Testis (tissue), 2 donors: ENCODE measurements at regions not wholly inside any gene's neighbourhood (a gene's known extent, or its start where the extent isn't known, plus 50 kb on each side); places are given as distances from the start of the nearest gene placed in this dataset.

Experiments used
- DNase-seq: peaks from one replicate; pipeline ENCODE4 v3.0.0-alpha.2; 2019
- H3K27ac ChIP-seq, 2 donors: fragments of 200-600 bp; sonication (generic); one replicate each; pipeline ENCODE4 v1.5.1; 2019
- H3K27me3 ChIP-seq: fragments of 200-600 bp; sonication (generic); one replicate; pipeline ENCODE4 v1.5.1; 2019
- H3K36me3 ChIP-seq: fragments of 200-600 bp; sonication (generic); one replicate; pipeline ENCODE4 v1.5.1; 2017; ENCODE audit warnings: low read depth; ENCODE audit errors: missing control alignments
- H3K4me1 ChIP-seq: fragments of 200-600 bp; sonication (generic); one replicate; pipeline ENCODE4 v1.5.1; 2019
- H3K4me3 ChIP-seq, 2 donors: fragments of 200-600 bp; sonication (generic); one replicate each; pipeline ENCODE4 v1.5.1; 2017 to 2019
- H3K9me3 ChIP-seq: fragments of 200-600 bp; sonication (generic); one replicate; pipeline ENCODE4 v1.5.1; 2017
- CTCF ChIP-seq, 3 experiments: fragments of 450-650 bp in 2 of 3; fragments of 200-600 bp in 1 of 3; sonication (generic) in 1 of 3; IDR thresholded peaks; one replicate each; pipeline ENCODE4 v1.5.1; 2016 to 2019; ENCODE audit warnings: antibody characterized with exemption in 3 of 3, mild to moderate bottlenecking in 2 of 3, moderate library complexity in 1 of 3
- POLR2A ChIP-seq: fragments of 450-650 bp; IDR thresholded peaks from one replicate; pipeline ENCODE4 v1.6.1; 2017; ENCODE audit warnings: antibody characterized with exemption, mild to moderate bottlenecking, moderate library complexity
- WGBS, 2 donors: methylation state at CpG; one replicate each; pipeline ENCODE4 v1.1.5; 2018; 5-methylcytosine and 5-hydroxymethylcytosine counted together
- intact Hi-C: fragments of 100-400 bp; cut with DNase I; formaldehyde crosslinking; loops from one replicate; pipeline ENCODE4 v1.15.1; 2023; ENCODE audit warnings: low total_unique reads

- Histone ChIP-seq H3K36me3 (no peaks in the 10 kb centered on the region), H3K4me3 (no peak overlapping the region), H3K4me1 (no peaks in the 10 kb centered on the region), H3K27ac (no peak overlapping the region), H3K9me3 (no peaks in the 10 kb centered on the region), H3K27me3 (no peaks in the 10 kb centered on the region)
- no peak for DNase-seq
- intact Hi-C loops = no loop called here
- no peak for TF ChIP-seq CTCF (IDR thresholded peaks at IDR 0.05)
- no peak for TF ChIP-seq POLR2A
These were observed 173.9 kb upstream of the FAM78B start for GRCh38 chr1:166340709-166341108.

GRCh38 chr1:166343276-166343675, 176.5 kb upstream of the FAM78B start:
- Histone ChIP-seq H3K36me3 (no peaks in the 10 kb centered on the region), H3K27me3 (no peaks in the 10 kb centered on the region), H3K9me3 (no peaks in the 10 kb centered on the region), H3K4me1 (no peaks in the 10 kb centered on the region), H3K4me3 (peak overlapping the region in 1 of 2 donors; percentile 30), H3K27ac (no peak overlapping the region)
- intact Hi-C loops = no loop called here
- TF ChIP-seq CTCF (IDR thresholded peaks at IDR 0.05) (no peak), POLR2A (no peak)
- 38 to 72% methylated on average over 9 to 15 of the region's 22 CpGs for WGBS, 2 donors
- no peak for DNase-seq

GRCh38 chr1:166350490-166350889, 183.7 kb upstream of the FAM78B start:
- Histone ChIP-seq H3K9me3 (no peaks in the 10 kb centered on the region), H3K36me3 (no peaks in the 10 kb centered on the region), H3K27me3 (no peaks in the 10 kb centered on the region), H3K27ac (no peak overlapping the region), H3K4me3 (no peak overlapping the region), H3K4me1 (no peaks in the 10 kb centered on the region)
- whole genome bisulfite sequencing, 2 donors = 56 to 57% methylated on average over 5 of the region's 5 CpGs
- intact Hi-C loops = no loop called here
- TF ChIP-seq POLR2A = no peak
- no peak for DNase-seq

- Histone ChIP-seq H3K4me1 (no peaks in the 10 kb centered on the region), H3K4me3 (no peak overlapping the region), H3K9me3 (no peaks in the 10 kb centered on the region), H3K27ac (no peak overlapping the region), H3K27me3 (no peaks in the 10 kb centered on the region), H3K36me3 (no peaks in the 10 kb centered on the region)
- DNase-seq = no peak
- TF ChIP-seq POLR2A (no peak), CTCF (IDR thresholded peaks at IDR 0.05) (no peak)
- intact Hi-C loops = no loop called here
- WGBS, 2 donors = 46 to 48% methylated on average over 1 of the region's 1 CpG
These were observed 184.9 kb upstream of the FAM78B start for GRCh38 chr1:166351676-166352075.

GRCh38 chr1:166353213-166353612, 186.4 kb upstream of the FAM78B start:
- Histone ChIP-seq H3K9me3 (no peaks in the 10 kb centered on the region), H3K4me1 (no peaks in the 10 kb centered on the region), H3K27me3 (no peaks in the 10 kb centered on the region), H3K27ac (no peak overlapping the region), H3K4me3 (no peak overlapping the region), H3K36me3 (no peaks in the 10 kb centered on the region)
- TF ChIP-seq CTCF (IDR thresholded peaks at IDR 0.05) = no peak
- no peak for TF ChIP-seq POLR2A
- no peak for DNase-seq
- intact Hi-C loops = no loop called here
- WGBS, 2 donors = 80 to 96% methylated on average over 3 of the region's 3 CpGs
